Lung (tissue), 11 donors: ENCODE measurements at regions not wholly inside any gene's neighbourhood (a gene's known extent, or its start where the extent isn't known, plus 50 kb on each side); places are given as distances from the start of the nearest gene placed in this dataset.
"Not testable (repeated sequence)": the region's sequence is repeated elsewhere in the genome, so short reads cannot be mapped to it uniquely, and the experiment has no call there.

Source experiments
- ATAC-seq: fragments of 200-7000 bp; cut with Tn5 transposase; one replicate; pipeline ENCODE4 v1.9.1; 2020; ENCODE audit warnings: moderate number of reproducible peaks; ENCODE audit not compliant: insufficient read depth, low FRiP score
- DNase-seq, 3 donors: peaks; one replicate each; pipeline ENCODE4 v3.0.0-alpha.2; 2013 to 2017
- H3K27ac ChIP-seq, 2 donors: one replicate each; pipeline ENCODE4 v1.5.1; 2013; ENCODE audit warnings: mild to moderate bottlenecking in 2 of 2, moderate library complexity in 2 of 2, control low read depth in 1 of 2, inconsistent platforms in 1 of 2, low read depth in 1 of 2, low read length in 1 of 2
- H3K27me3 ChIP-seq, 3 donors: one replicate each; pipeline ENCODE4 v1.5.1; 2013; ENCODE audit warnings: low read length in 2 of 3; ENCODE audit not compliant: control insufficient read depth in 3 of 3, insufficient read depth in 3 of 3
- H3K36me3 ChIP-seq, 4 donors: one replicate each; pipeline ENCODE4 v1.5.1; 2013; ENCODE audit warnings: low read length in 4 of 4, mild to moderate bottlenecking in 1 of 4, moderate library complexity in 1 of 4; ENCODE audit not compliant: control insufficient read depth in 4 of 4, insufficient read depth in 4 of 4
- H3K4me1 ChIP-seq, 5 donors: one replicate each; pipeline ENCODE4 v1.5.1; 2013; ENCODE audit warnings: low read length in 5 of 5, mild to moderate bottlenecking in 2 of 5, moderate library complexity in 1 of 5; ENCODE audit not compliant: control insufficient read depth in 5 of 5, insufficient read depth in 5 of 5
- H3K4me3 ChIP-seq: one replicate; pipeline ENCODE4 v1.5.1; 2013; ENCODE audit warnings: mild to moderate bottlenecking, control low read depth, moderate library complexity
- H3K9ac ChIP-seq, 2 donors: one replicate each; pipeline ENCODE4 v1.5.1; 2013; ENCODE audit warnings: low read length in 2 of 2, control low read depth in 1 of 2; ENCODE audit not compliant: insufficient read depth in 1 of 2
- H3K9me3 ChIP-seq, 4 donors: one replicate each; pipeline ENCODE4 v1.5.1; 2013; ENCODE audit warnings: low read length in 3 of 4, mild to moderate bottlenecking in 1 of 4, moderate library complexity in 1 of 4; ENCODE audit not compliant: control insufficient read depth in 4 of 4, insufficient read depth in 3 of 4
- CTCF ChIP-seq: IDR thresholded peaks from 2 replicates; pipeline ENCODE4 v1.5.1; 2012; ENCODE audit warnings: mild to moderate bottlenecking; ENCODE audit errors: control extremely low read depth, extremely low read depth
- WGBS, 2 donors: extraction: QIAGEN DNeasy Blood & Tissue Kit; methylation state at CpG; one replicate each; pipeline ENCODE4 v1.1.7; 2013; 5-methylcytosine and 5-hydroxymethylcytosine counted together
- donor health status: control.
- donor health status: control.
- donor health status: Bipolar disorder and iron deficiency.
- donor health status: healthy.
- donor health status: DM: yes; HTN: yes; CAD: no.

GRCh38 chr2:228367356-228367755 lies 185.9 kb upstream of the SPHKAP start:
- no peaks in the 10 kb centered on the region for H3K27me3 ChIP-seq
- H3K9me3 ChIP-seq, result no peaks in the 10 kb centered on the region
- ATAC-seq, result no peak
- peak in 1 of 3 donors; percentile 26 for DNase-seq
- H3K36me3 ChIP-seq, result no peaks in the 10 kb centered on the region
- H3K27ac ChIP-seq, result no peak overlapping the region
- no peaks in the 10 kb centered on the region for H3K4me1 ChIP-seq
- H3K9ac ChIP-seq, result no peak overlapping the region
- no peak overlapping the region for H3K4me3 ChIP-seq
- 77 to 92% methylated on average over 2 of the region's 2 CpGs for WGBS, 2 donors
- TF ChIP-seq CTCF, result no peak

- no peaks in the 10 kb centered on the region for H3K9me3 ChIP-seq
- no peak overlapping the region for H3K9ac ChIP-seq
- no peaks in the 10 kb centered on the region for H3K36me3 ChIP-seq
- no peak for TF ChIP-seq CTCF
- no peak overlapping the region for H3K27ac ChIP-seq
- H3K27me3 ChIP-seq, result no peaks in the 10 kb centered on the region
- no peak overlapping the region for H3K4me3 ChIP-seq
- no peak for DNase-seq
- H3K4me1 ChIP-seq, result no peaks in the 10 kb centered on the region
- no peak for ATAC-seq
- 63 to 77% methylated on average over 1 of the region's 1 CpG for WGBS, 2 donors
These were observed 178.0 kb upstream of the SPHKAP start for GRCh38 chr2:228359473-228359872.

DNA sequence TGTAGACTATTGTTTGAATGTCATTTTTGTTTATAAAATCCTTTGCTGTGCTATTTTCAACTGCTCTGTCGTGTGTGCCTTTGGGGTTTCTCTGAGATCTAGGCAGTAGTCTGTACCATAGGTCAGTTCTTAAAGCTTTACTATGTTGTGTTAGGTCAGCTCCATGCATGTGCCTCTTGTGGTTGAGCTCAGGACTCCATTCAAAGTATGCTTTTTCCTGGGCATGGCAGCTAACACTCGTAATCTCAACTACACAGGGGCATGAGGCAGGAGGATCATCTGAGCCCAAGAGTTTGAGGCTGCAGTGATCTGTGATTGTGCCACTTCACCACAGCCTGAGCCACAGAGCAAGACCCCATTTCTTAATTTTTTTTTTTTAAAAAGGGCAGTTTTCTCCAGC lies 174.4 kb upstream of the SPHKAP start:
- H3K4me3 ChIP-seq, result no peak overlapping the region
- no peaks in the 10 kb centered on the region for H3K27me3 ChIP-seq
- no peak for TF ChIP-seq CTCF
- WGBS, 2 donors, result 63 to 69% methylated on average over 2 of the region's 2 CpGs
- H3K27ac ChIP-seq, result no peak overlapping the region
- no peak for DNase-seq
- no peak overlapping the region for H3K9ac ChIP-seq
- no peaks in the 10 kb centered on the region for H3K4me1 ChIP-seq
- H3K9me3 ChIP-seq, result no peaks in the 10 kb centered on the region
- ATAC-seq, result no peak
- no peaks in the 10 kb centered on the region for H3K36me3 ChIP-seq

- not testable (repeated sequence) for DNase-seq, H3K4me1 ChIP-seq, H3K4me3 ChIP-seq, H3K36me3 ChIP-seq, H3K9ac ChIP-seq, ATAC-seq, H3K9me3 ChIP-seq, H3K27me3 ChIP-seq, H3K27ac ChIP-seq
- WGBS, 2 donors, result 88 to 92% methylated on average over 12 of the region's 12 CpGs
These were observed 171.5 kb upstream of the SPHKAP start for GRCh38 chr2:228352980-228353379.
